Adipocyte (in vitro differentiated cells): ENCODE measurements at regions not wholly inside any gene's neighbourhood (a gene's known extent, or its start where the extent isn't known, plus 50 kb on each side); places are given as distances from the start of the nearest gene placed in this dataset.

ENCODE experiments used
- DNase-seq: peaks from one replicate; pipeline ENCODE4 v3.0.0-alpha.2; 2015; ENCODE audit warnings: low read depth
- H3K27me3 ChIP-seq: replicated peaks from 2 replicates; pipeline ENCODE4 v1.7.0; 2013; ENCODE audit warnings: mild to moderate bottlenecking, low read length, moderate library complexity; ENCODE audit not compliant: control insufficient read depth, insufficient read depth
- H3K36me3 ChIP-seq: 2 replicates; pipeline ENCODE4 v1.7.0; 2013; ENCODE audit warnings: low read length, mild to moderate bottlenecking, moderate library complexity; ENCODE audit not compliant: control insufficient read depth, insufficient read depth, severe bottlenecking
- H3K4me1 ChIP-seq: 2 replicates; pipeline ENCODE4 v1.7.0; 2013; ENCODE audit warnings: mild to moderate bottlenecking, low read length, moderate library complexity; ENCODE audit not compliant: control insufficient read depth, insufficient read depth
- H3K4me3 ChIP-seq: 2 replicates; pipeline ENCODE4 v1.7.0; 2013; ENCODE audit warnings: mild to moderate bottlenecking, low read length, moderate library complexity
- H3K9ac ChIP-seq: 2 replicates; pipeline ENCODE4 v1.7.0; 2013; ENCODE audit warnings: mild to moderate bottlenecking, low read length, moderate library complexity
- H3K9me3 ChIP-seq: 2 replicates; pipeline ENCODE4 v1.7.0; 2013; ENCODE audit warnings: mild to moderate bottlenecking, low read length, moderate library complexity; ENCODE audit not compliant: control insufficient read depth

- Histone ChIP-seq H3K9me3 (no peaks in the 10 kb centered on the region), H3K4me3 (no peak overlapping the region), H3K4me1 (peaks cover 30% of the 10 kb centered on the region), H3K9ac (no peak overlapping the region), H3K27me3 (no peaks in the 10 kb centered on the region), H3K36me3 (no peaks in the 10 kb centered on the region)
- peak; percentile 85 for DNase-seq
These were observed 76.8 kb upstream of the AKT3 start for GRCh38 chr1:243926803-243927245.

GRCh38 chr1:243926299-243926698, 76.3 kb upstream of the AKT3 start:
- Histone ChIP-seq H3K9ac (no peak overlapping the region), H3K4me3 (no peak overlapping the region), H3K9me3 (no peaks in the 10 kb centered on the region), H3K27me3 (no peaks in the 10 kb centered on the region), H3K4me1 (peaks cover 29% of the 10 kb centered on the region), H3K36me3 (no peaks in the 10 kb centered on the region)
- DNase-seq, result no peak

GRCh38 chr1:243924588-243925349, 74.7 kb upstream of the AKT3 start:
- H3K36me3 ChIP-seq, result no peaks in the 10 kb centered on the region
- peak; percentile 75 for DNase-seq
- no peaks in the 10 kb centered on the region for H3K27me3 ChIP-seq
- peak overlapping the region; percentile 37 for H3K9ac ChIP-seq
- H3K4me1 ChIP-seq, result peaks cover 26% of the 10 kb centered on the region
- H3K4me3 ChIP-seq, result peak overlapping the region; percentile 34
- no peaks in the 10 kb centered on the region for H3K9me3 ChIP-seq

- no peaks in the 10 kb centered on the region for H3K36me3 ChIP-seq
- peak overlapping the region; percentile 37 for H3K9ac ChIP-seq
- H3K9me3 ChIP-seq, result no peaks in the 10 kb centered on the region
- H3K4me1 ChIP-seq, result peaks cover 26% of the 10 kb centered on the region
- DNase-seq, result peak; percentile 77
- H3K27me3 ChIP-seq, result no peaks in the 10 kb centered on the region
- H3K4me3 ChIP-seq, result peak overlapping the region; percentile 34
These were observed 74.1 kb upstream of the AKT3 start for GRCh38 chr1:243924188-243924587.

- Histone ChIP-seq H3K9ac (no peak overlapping the region), H3K27me3 (no peaks in the 10 kb centered on the region), H3K9me3 (no peaks in the 10 kb centered on the region), H3K4me3 (no peak overlapping the region), H3K4me1 (peaks cover 26% of the 10 kb centered on the region), H3K36me3 (no peaks in the 10 kb centered on the region)
- no peak for DNase-seq
These were observed 73.5 kb upstream of the AKT3 start for GRCh38 chr1:243923292-243924171.

GRCh38 chr1:243921111-243921510, 71.1 kb upstream of the AKT3 start:
- no peaks in the 10 kb centered on the region for H3K27me3 ChIP-seq
- no peaks in the 10 kb centered on the region for H3K9me3 ChIP-seq
- peaks cover 26% of the 10 kb centered on the region for H3K4me1 ChIP-seq
- no peak overlapping the region for H3K4me3 ChIP-seq
- no peak for DNase-seq
- H3K9ac ChIP-seq, result no peak overlapping the region
- no peaks in the 10 kb centered on the region for H3K36me3 ChIP-seq

- Histone ChIP-seq H3K9me3 (no peaks in the 10 kb centered on the region), H3K27me3 (no peaks in the 10 kb centered on the region), H3K36me3 (no peaks in the 10 kb centered on the region), H3K4me3 (peak overlapping the region; percentile 81), H3K4me1 (peaks cover 7% of the 10 kb centered on the region), H3K9ac (peak overlapping the region; percentile 45)
- DNase-seq, result peak; percentile 60
These were observed 68.0 kb upstream of the AKT3 start for GRCh38 chr1:243917863-243918565.

- Histone ChIP-seq H3K27me3 (no peaks in the 10 kb centered on the region), H3K4me3 (peak overlapping the region; percentile 81), H3K36me3 (no peaks in the 10 kb centered on the region), H3K4me1 (peaks cover 7% of the 10 kb centered on the region), H3K9ac (peak overlapping the region; percentile 45), H3K9me3 (no peaks in the 10 kb centered on the region)
- peak; percentile 90 for DNase-seq
These were observed 67.3 kb upstream of the AKT3 start for GRCh38 chr1:243917177-243917862.

GRCh38 chr1:243916160-243916559, 66.1 kb upstream of the AKT3 start:
- DNase-seq, result peak; percentile 42
- Histone ChIP-seq H3K36me3 (no peaks in the 10 kb centered on the region), H3K9ac (no peak overlapping the region), H3K27me3 (no peaks in the 10 kb centered on the region), H3K4me1 (peaks cover 7% of the 10 kb centered on the region), H3K9me3 (no peaks in the 10 kb centered on the region), H3K4me3 (no peak overlapping the region)

- no peak overlapping the region for H3K4me3 ChIP-seq
- no peaks in the 10 kb centered on the region for H3K36me3 ChIP-seq
- H3K4me1 ChIP-seq, result peaks cover 7% of the 10 kb centered on the region
- no peak for DNase-seq
- H3K9me3 ChIP-seq, result no peaks in the 10 kb centered on the region
- H3K9ac ChIP-seq, result no peak overlapping the region
- H3K27me3 ChIP-seq, result no peaks in the 10 kb centered on the region
These were observed 62.3 kb upstream of the AKT3 start for GRCh38 chr1:243912347-243912746.
